NCI-H2227 treated with DMSO at 0.1 percent for 48 hours (cell line): ENCODE measurements at regions not wholly inside any gene's neighbourhood (a gene's known extent, or its start where the extent isn't known, plus 50 kb on each side); places are given as distances from the start of the nearest gene placed in this dataset.
"Not testable (repeated sequence)": the region's sequence is repeated elsewhere in the genome, so short reads cannot be mapped to it uniquely, and the experiment has no call there.

Experiments
- DNase-seq: peaks from one replicate; lab custom pipeline; 2025; lab: John Stamatoyannopoulos, UW

GRCh38 chr11:38721586-38722315 lies 2123.7 kb upstream of the RAG2 start:
- DNase-seq: no peak

- no peak for DNase-seq
Measured at GRCh38 chr11:38718659-38719058, 2120.6 kb upstream of the RAG2 start.

GRCh38 chr11:38718049-38718448 lies 2120.0 kb upstream of the RAG2 start:
- DNase-seq: peak; percentile 13

- no peak for DNase-seq
Measured at GRCh38 chr11:38711110-38711509, 2113.1 kb upstream of the RAG2 start.

- no peak for DNase-seq
Measured at GRCh38 chr11:38710262-38710661, 2112.2 kb upstream of the RAG2 start.

GRCh38 chr11:38700111-38700510 lies 2102.1 kb upstream of the RAG2 start:
- no peak for DNase-seq

GRCh38 chr11:38693306-38693705 lies 2095.3 kb upstream of the RAG2 start:
- no peak for DNase-seq

GRCh38 chr11:38690211-38690610 lies 2092.2 kb upstream of the RAG2 start:
- DNase-seq: not testable (repeated sequence)

GRCh38 chr11:38687008-38687407 lies 2089.0 kb upstream of the RAG2 start:
- no peak for DNase-seq

GRCh38 chr11:38683484-38683883 lies 2085.4 kb upstream of the RAG2 start:
- DNase-seq: no peak

- no peak for DNase-seq
Measured at GRCh38 chr11:38680746-38681145, 2082.7 kb upstream of the RAG2 start.

- no peak for DNase-seq
Measured at GRCh38 chr11:38680166-38680565, 2082.1 kb upstream of the RAG2 start.

- no peak for DNase-seq
Measured at GRCh38 chr11:38672445-38672844, 2074.4 kb upstream of the RAG2 start.

GRCh38 chr11:38667359-38667758 lies 2069.3 kb upstream of the RAG2 start:
- DNase-seq: no peak

- DNase-seq: no peak
Measured at GRCh38 chr11:38648604-38649003, 2050.6 kb upstream of the RAG2 start.

- DNase-seq: no peak
Measured at GRCh38 chr11:38646382-38646781, 2048.3 kb upstream of the RAG2 start.

- DNase-seq: no peak
Measured at GRCh38 chr11:38640854-38641253, 2042.8 kb upstream of the RAG2 start.

GRCh38 chr11:38612701-38613100 lies 2014.7 kb upstream of the RAG2 start:
- DNase-seq: no peak

- not testable (repeated sequence) for DNase-seq
Measured at GRCh38 chr11:38601371-38601770, 2003.3 kb upstream of the RAG2 start.

- no peak for DNase-seq
Measured at GRCh38 chr11:38598418-38598817, 2000.4 kb upstream of the RAG2 start.

GRCh38 chr11:38595359-38596016 lies 1997.5 kb upstream of the RAG2 start:
- DNase-seq: not testable (repeated sequence)

- no peak for DNase-seq
Measured at GRCh38 chr11:38594895-38595294, 1996.9 kb upstream of the RAG2 start.

- no peak for DNase-seq
Measured at GRCh38 chr11:38593649-38594048, 1995.6 kb upstream of the RAG2 start.

GRCh38 chr11:38582756-38583155 lies 1984.7 kb upstream of the RAG2 start:
- DNase-seq: no peak
